ENCODE measurements at regions not wholly inside any gene's neighbourhood (a gene's known extent, or its start where the extent isn't known, plus 50 kb on each side); places are given as distances from the start of the nearest gene placed in this dataset.

- no peak for FAIRE-seq
- TF ChIP-seq PAX5 (IDR thresholded peaks at IDR 0.05; ENCODE audit: insufficient read depth, low read length, severe bottlenecking), result no peak
- no peak for TF ChIP-seq POLR2A (IDR thresholded peaks at IDR 0.05; ENCODE audit: low read depth, low read length)
- no peak for TF ChIP-seq TAF1 (IDR thresholded peaks at IDR 0.05; ENCODE audit: low read depth, low read length)
- no peak for TF ChIP-seq SPI1 (IDR thresholded peaks at IDR 0.05; ENCODE audit: low read depth, low read length)
- no peak for TF ChIP-seq POLR2AphosphoS5 (IDR thresholded peaks at IDR 0.05; ENCODE audit: low read depth, low read length)
- no peak for TF ChIP-seq POU2F2 (IDR thresholded peaks at IDR 0.05; ENCODE audit: low read depth, low read length)
- DNase-seq (ENCODE audit: insufficient read length, low spot score), result no peak
Observed at GRCh38 chr1:207241164-207241934, 80.1 kb upstream of the CD55 start.

- FAIRE-seq, result no peak
Observed at GRCh38 chr1:207243442-207244408, 77.8 kb upstream of the CD55 start.

GRCh38 chr1:207244409-207244801 lies 77.1 kb upstream of the CD55 start:
- DNase-seq (ENCODE audit: insufficient read length, low spot score), result no peak
- no peak for TF ChIP-seq SPI1 (IDR thresholded peaks at IDR 0.05; ENCODE audit: low read depth, low read length)
- TF ChIP-seq TAF1 (IDR thresholded peaks at IDR 0.05; ENCODE audit: low read depth, low read length), result no peak
- no peak for TF ChIP-seq POLR2AphosphoS5 (IDR thresholded peaks at IDR 0.05; ENCODE audit: low read depth, low read length)
- TF ChIP-seq POLR2A (IDR thresholded peaks at IDR 0.05; ENCODE audit: low read depth, low read length), result no peak
- TF ChIP-seq POU2F2 (IDR thresholded peaks at IDR 0.05; ENCODE audit: low read depth, low read length), result no peak
- no peak for TF ChIP-seq PAX5 (IDR thresholded peaks at IDR 0.05; ENCODE audit: insufficient read depth, low read length, severe bottlenecking)

More at GRCh38 chr1:207243442-207244408, 77.8 kb upstream of the CD55 start:
- DNase-seq (ENCODE audit: insufficient read length, low spot score), result no peak
- TF ChIP-seq POLR2AphosphoS5 (IDR thresholded peaks at IDR 0.05; ENCODE audit: low read depth, low read length), result no peak
- no peak for TF ChIP-seq TAF1 (IDR thresholded peaks at IDR 0.05; ENCODE audit: low read depth, low read length)
- no peak for TF ChIP-seq SPI1 (IDR thresholded peaks at IDR 0.05; ENCODE audit: low read depth, low read length)
- TF ChIP-seq POLR2A (IDR thresholded peaks at IDR 0.05; ENCODE audit: low read depth, low read length), result no peak
- TF ChIP-seq PAX5 (IDR thresholded peaks at IDR 0.05; ENCODE audit: insufficient read depth, low read length, severe bottlenecking), result no peak
- TF ChIP-seq POU2F2 (IDR thresholded peaks at IDR 0.05; ENCODE audit: low read depth, low read length), result no peak

GRCh38 chr1:207245124-207245523 lies 76.4 kb upstream of the CD55 start:
- TF ChIP-seq PAX5 (IDR thresholded peaks at IDR 0.05; ENCODE audit: insufficient read depth, low read length, severe bottlenecking) (no peak), POLR2AphosphoS5 (IDR thresholded peaks at IDR 0.05; ENCODE audit: low read depth, low read length) (no peak), SPI1 (IDR thresholded peaks at IDR 0.05; ENCODE audit: low read depth, low read length) (no peak), POLR2A (IDR thresholded peaks at IDR 0.05; ENCODE audit: low read depth, low read length) (no peak), TAF1 (IDR thresholded peaks at IDR 0.05; ENCODE audit: low read depth, low read length) (no peak)
- FAIRE-seq (no peak), DNase-seq (ENCODE audit: insufficient read length, low spot score) (no peak)

More at GRCh38 chr1:207244409-207244801, 77.1 kb upstream of the CD55 start:
- FAIRE-seq, result no peak

- DNase-seq (ENCODE audit: insufficient read length, low spot score), result no peak
- no peak for FAIRE-seq
- no peak for TF ChIP-seq PAX5 (IDR thresholded peaks at IDR 0.05; ENCODE audit: insufficient read depth, low read length, severe bottlenecking)
- TF ChIP-seq POLR2A (IDR thresholded peaks at IDR 0.05; ENCODE audit: low read depth, low read length), result no peak
- TF ChIP-seq POLR2AphosphoS5 (IDR thresholded peaks at IDR 0.05; ENCODE audit: low read depth, low read length), result no peak
- no peak for TF ChIP-seq TAF1 (IDR thresholded peaks at IDR 0.05; ENCODE audit: low read depth, low read length)
- TF ChIP-seq SPI1 (IDR thresholded peaks at IDR 0.05; ENCODE audit: low read depth, low read length), result no peak
- no peak for TF ChIP-seq POU2F2 (IDR thresholded peaks at IDR 0.05; ENCODE audit: low read depth, low read length)
Observed at GRCh38 chr1:207248544-207249198, 72.8 kb upstream of the CD55 start.

- FAIRE-seq (no peak), DNase-seq (ENCODE audit: insufficient read length, low spot score) (no peak)
- no peak for TF ChIP-seq POU2F2 (IDR thresholded peaks at IDR 0.05; ENCODE audit: low read depth, low read length)
- no peak for TF ChIP-seq SPI1 (IDR thresholded peaks at IDR 0.05; ENCODE audit: low read depth, low read length)
- no peak for TF ChIP-seq POLR2A (IDR thresholded peaks at IDR 0.05; ENCODE audit: low read depth, low read length)
- no peak for TF ChIP-seq PAX5 (IDR thresholded peaks at IDR 0.05; ENCODE audit: insufficient read depth, low read length, severe bottlenecking)
- TF ChIP-seq POLR2AphosphoS5 (IDR thresholded peaks at IDR 0.05; ENCODE audit: low read depth, low read length), result no peak
- no peak for TF ChIP-seq TAF1 (IDR thresholded peaks at IDR 0.05; ENCODE audit: low read depth, low read length)
Observed at GRCh38 chr1:207250431-207250830, 71.0 kb upstream of the CD55 start.

GRCh38 chr1:207251066-207251465 lies 70.4 kb upstream of the CD55 start:
- FAIRE-seq, result no peak
- no peak for TF ChIP-seq TAF1 (IDR thresholded peaks at IDR 0.05; ENCODE audit: low read depth, low read length)
- TF ChIP-seq POLR2AphosphoS5 (IDR thresholded peaks at IDR 0.05; ENCODE audit: low read depth, low read length), result no peak
- TF ChIP-seq PAX5 (IDR thresholded peaks at IDR 0.05; ENCODE audit: insufficient read depth, low read length, severe bottlenecking), result no peak
- no peak for TF ChIP-seq POU2F2 (IDR thresholded peaks at IDR 0.05; ENCODE audit: low read depth, low read length)
- no peak for TF ChIP-seq SPI1 (IDR thresholded peaks at IDR 0.05; ENCODE audit: low read depth, low read length)
- no peak for DNase-seq (ENCODE audit: insufficient read length, low spot score)

GRCh38 chr1:207256869-207257268 lies 64.6 kb upstream of the CD55 start:
- no peak for FAIRE-seq
- TF ChIP-seq PAX5 (IDR thresholded peaks at IDR 0.05; ENCODE audit: insufficient read depth, low read length, severe bottlenecking) (no peak), POLR2A (IDR thresholded peaks at IDR 0.05; ENCODE audit: low read depth, low read length) (no peak), POU2F2 (IDR thresholded peaks at IDR 0.05; ENCODE audit: low read depth, low read length) (no peak), SPI1 (IDR thresholded peaks at IDR 0.05; ENCODE audit: low read depth, low read length) (no peak), POLR2AphosphoS5 (IDR thresholded peaks at IDR 0.05; ENCODE audit: low read depth, low read length) (no peak)
- DNase-seq (ENCODE audit: insufficient read length, low spot score), result no peak
